ENCODE measurements at regions not wholly inside any gene's neighbourhood (a gene's known extent, or its start where the extent isn't known, plus 50 kb on each side); places are given as distances from the start of the nearest gene placed in this dataset.

GRCh38 chr17:15029469-15029868, 235.7 kb downstream of the PMP22 start:
- intact Hi-C loops (cut with micrococcal nuclease) = no loop called here
- BruUV-seq (replicated peaks) = no TSS peak
- RAD21 ChIA-PET (ENCODE audit: low non-redundant PET in 1 of 2, low total read pairs in 2 of 2, uncharacterized antibody in 2 of 2, unreplicated experiment in 2 of 2) = no interaction called here
- no peak overlapping the region for H2AFZ ChIP-seq (ENCODE audit: low read depth, low read length, poor library complexity, severe bottlenecking)
- no peak overlapping the region for H3K4me3 ChIP-seq (replicated peaks in 1 of 2; ENCODE audit: low read depth in 1 of 2, low read length in 2 of 2)
- no peaks in the 10 kb centered on the region for H3K36me3 ChIP-seq (ENCODE audit: control insufficient read depth in 1 of 2, insufficient read depth in 2 of 2, low read length in 2 of 2)
- no peak for ATAC-seq
- no peak overlapping the region for H3K4me2 ChIP-seq (ENCODE audit: low read length)
- no peaks in the 10 kb centered on the region; the same call in 1 of the 2 replicates for H4K20me1 ChIP-seq (ENCODE audit: insufficient read depth)
- H3K9me3 ChIP-seq (ENCODE audit: control insufficient read depth in 1 of 2, insufficient read depth in 1 of 2, low read depth in 1 of 2, low read length in 2 of 2) = no peaks in the 10 kb centered on the region
- no peaks in the 10 kb centered on the region for H3K9me2 ChIP-seq (ENCODE audit: insufficient read depth)
- POLR2A ChIA-PET = no interaction called here
- CTCF ChIA-PET = no interaction called here
- DNase-seq (ENCODE audit: low read depth, low spot score) = no peak
- no peak overlapping the region for H3K9ac ChIP-seq (ENCODE audit: low read length)
- H3K27me3 ChIP-seq (ENCODE audit: insufficient read depth, low read length) = peaks cover 25% of the 10 kb centered on the region
- H3K27ac ChIP-seq (ENCODE audit: low read depth, low read length) = no peak overlapping the region
- no peaks in the 10 kb centered on the region for H3K4me1 ChIP-seq (ENCODE audit: control insufficient read depth in 1 of 2, insufficient read depth in 2 of 2, low read length in 2 of 2)
- no peaks in the 10 kb centered on the region for H3K79me2 ChIP-seq (ENCODE audit: insufficient read depth, low read length)
- TF ChIP-seq YY1 (IDR thresholded peaks at IDR 0.05; ENCODE audit: extremely low read depth, insufficient replicate concordance, low read depth, low read length) (no peak), CTCF (IDR thresholded peaks at IDR 0.05 in 2 of 3, conservative IDR thresholded peaks at IDR 0.05 in 1 of 3; ENCODE audit: borderline replicate concordance in 1 of 3, insufficient read depth in 1 of 3, low read depth in 2 of 3, low read length in 2 of 3) (0 out of 6 replicates have a peak, but pooled peaks of 2 of the 3 experiments have one; percentile 13 to 23), SRF (IDR thresholded peaks at IDR 0.05; ENCODE audit: low read depth) (no peak), POLR2A (IDR thresholded peaks at IDR 0.05; ENCODE audit: borderline replicate concordance, extremely low read depth, insufficient read depth, insufficient read length) (no peak)

- no peak overlapping the region for H3K27ac ChIP-seq (ENCODE audit: low read depth, low read length)
- no peaks in the 10 kb centered on the region; the same call in 1 of the 2 replicates for H4K20me1 ChIP-seq (ENCODE audit: insufficient read depth)
- H3K9me3 ChIP-seq (ENCODE audit: control insufficient read depth in 1 of 2, insufficient read depth in 1 of 2, low read depth in 1 of 2, low read length in 2 of 2) = no peaks in the 10 kb centered on the region
- no peak overlapping the region for H3K4me2 ChIP-seq (ENCODE audit: low read length)
- ATAC-seq (no peak), DNase-seq (ENCODE audit: low read depth, low spot score) (no peak)
- H3K79me2 ChIP-seq (ENCODE audit: insufficient read depth, low read length) = no peaks in the 10 kb centered on the region
- ChIA-PET RAD21 (ENCODE audit: low non-redundant PET in 1 of 2, low total read pairs in 2 of 2, uncharacterized antibody in 2 of 2, unreplicated experiment in 2 of 2) (no interaction called here), CTCF (no interaction called here), POLR2A (no interaction called here)
- intact Hi-C loops (cut with micrococcal nuclease) = no loop called here
- no peak overlapping the region for H3K4me3 ChIP-seq (replicated peaks in 1 of 2; ENCODE audit: low read depth in 1 of 2, low read length in 2 of 2)
- BruUV-seq (replicated peaks) = no TSS peak
- TF ChIP-seq TCF7L2 (IDR thresholded peaks at IDR 0.05; ENCODE audit: borderline replicate concordance, extremely low read depth, insufficient read depth, insufficient read length) = no peak
- peaks cover 18% of the 10 kb centered on the region for H3K27me3 ChIP-seq (ENCODE audit: insufficient read depth, low read length)
- no peak overlapping the region for H2AFZ ChIP-seq (ENCODE audit: low read depth, low read length, poor library complexity, severe bottlenecking)
- H3K36me3 ChIP-seq (ENCODE audit: control insufficient read depth in 1 of 2, insufficient read depth in 2 of 2, low read length in 2 of 2) = no peaks in the 10 kb centered on the region
- H3K9ac ChIP-seq (ENCODE audit: low read length) = no peak overlapping the region
- no peaks in the 10 kb centered on the region for H3K4me1 ChIP-seq (ENCODE audit: control insufficient read depth in 1 of 2, insufficient read depth in 2 of 2, low read length in 2 of 2)
- H3K9me2 ChIP-seq (ENCODE audit: insufficient read depth) = no peaks in the 10 kb centered on the region
These were observed 237.3 kb downstream of the PMP22 start for GRCh38 chr17:15027853-15028252.
